MG63 (cell line): ENCODE measurements at regions not wholly inside any gene's neighbourhood (a gene's known extent, or its start where the extent isn't known, plus 50 kb on each side); places are given as distances from the start of the nearest gene placed in this dataset.

Experiments used
- DNase-seq: peaks from one replicate; pipeline ENCODE4 v3.0.0-alpha.2; 2020
- H3K27me3 ChIP-seq: fragments of 250-450 bp; sonication (Bioruptor Pico); 2 replicates; pipeline ENCODE4 v1.5.1; 2020; ENCODE audit warnings: mild to moderate bottlenecking, moderate library complexity
- H3K36me3 ChIP-seq: fragments of 250-450 bp; sonication (Bioruptor Pico); 2 replicates; pipeline ENCODE4 v1.5.1; 2020; ENCODE audit warnings: mild to moderate bottlenecking, moderate library complexity
- H3K4me3 ChIP-seq: fragments of 250-450 bp; sonication (Bioruptor Pico); 2 replicates; pipeline ENCODE4 v1.5.1; 2020; ENCODE audit warnings: mild to moderate bottlenecking, moderate library complexity
- H3K9me3 ChIP-seq: fragments of 250-450 bp; sonication (Bioruptor Pico); 2 replicates; pipeline ENCODE4 v1.5.1; 2020; ENCODE audit warnings: mild to moderate bottlenecking, moderate library complexity

DNA sequence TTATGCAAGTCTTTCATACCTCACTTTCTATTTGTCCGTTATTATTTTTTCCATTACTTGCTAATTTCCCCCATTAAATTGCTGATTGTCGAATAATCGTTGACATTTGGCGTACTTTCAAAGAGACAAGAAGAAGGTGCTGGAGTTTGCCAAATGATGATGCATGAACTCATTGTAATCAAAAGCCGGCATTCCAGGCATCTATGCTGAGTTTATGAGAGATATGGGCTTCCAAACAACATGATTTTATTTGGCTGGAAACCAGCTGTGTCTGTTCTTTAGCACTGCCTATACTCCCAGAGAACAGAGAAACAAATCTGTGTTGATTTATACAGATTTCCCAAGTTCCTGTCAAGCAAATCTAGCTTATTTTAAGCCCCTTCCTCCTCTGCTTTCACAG is 80.8 kb upstream of the RPS6KA3 start:
- H3K36me3 ChIP-seq, result no peaks in the 10 kb centered on the region
- H3K4me3 ChIP-seq, result no peak overlapping the region
- no peaks in the 10 kb centered on the region for H3K9me3 ChIP-seq
- no peaks in the 10 kb centered on the region for H3K27me3 ChIP-seq
- DNase-seq, result no peak

DNA sequence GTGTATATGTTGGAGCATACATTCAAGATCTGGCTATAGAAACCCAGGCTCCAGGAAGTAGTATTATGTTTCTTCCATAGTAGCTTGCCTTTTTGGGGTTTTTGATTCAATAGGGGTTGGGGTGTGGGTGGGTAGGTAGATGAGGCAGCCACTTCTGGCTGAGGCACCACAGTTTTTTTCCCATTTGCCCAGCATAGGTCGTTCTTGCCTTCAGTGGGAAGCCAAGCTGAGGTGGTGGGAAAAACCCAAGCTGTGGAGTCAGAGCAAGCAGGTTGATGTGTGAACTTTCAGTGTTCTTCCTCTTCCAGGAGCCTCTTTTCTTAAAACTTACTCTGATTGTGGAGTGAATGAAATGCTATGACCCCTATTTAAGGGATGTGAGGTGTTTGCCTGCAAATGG is 67.0 kb upstream of the RPS6KA3 start:
- H3K27me3 ChIP-seq, result no peaks in the 10 kb centered on the region
- H3K9me3 ChIP-seq, result no peaks in the 10 kb centered on the region
- no peak for DNase-seq
- H3K36me3 ChIP-seq, result no peaks in the 10 kb centered on the region
- no peak overlapping the region for H3K4me3 ChIP-seq

GRCh38 chrX:20330545-20330944 is 63.8 kb upstream of the RPS6KA3 start:
- H3K4me3 ChIP-seq, result no peak overlapping the region
- no peaks in the 10 kb centered on the region for H3K9me3 ChIP-seq
- H3K36me3 ChIP-seq, result no peaks in the 10 kb centered on the region
- no peaks in the 10 kb centered on the region for H3K27me3 ChIP-seq
- no peak for DNase-seq

DNA sequence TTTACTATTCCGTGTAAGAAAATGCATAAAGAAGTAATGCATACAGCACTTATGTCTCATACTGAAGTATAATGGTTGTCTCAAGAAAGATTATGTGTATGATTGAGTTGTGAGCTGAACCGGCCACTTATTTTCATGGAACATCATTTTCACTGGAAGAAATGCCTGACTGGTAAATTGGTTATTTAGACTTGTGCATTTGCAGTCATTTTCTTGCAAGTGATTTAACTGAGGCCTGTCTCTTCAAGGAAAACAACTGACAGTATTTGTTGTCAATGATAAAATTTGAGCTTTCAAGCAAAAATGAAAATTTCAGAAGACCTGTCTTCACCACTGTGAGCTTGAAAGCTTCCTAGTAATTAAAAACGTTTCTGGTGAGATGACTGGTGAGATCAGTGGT is 62.7 kb upstream of the RPS6KA3 start:
- Histone ChIP-seq H3K27me3 (no peaks in the 10 kb centered on the region), H3K9me3 (no peaks in the 10 kb centered on the region), H3K4me3 (no peak overlapping the region), H3K36me3 (no peaks in the 10 kb centered on the region)
- no peak for DNase-seq

- Histone ChIP-seq H3K9me3 (no peaks in the 10 kb centered on the region), H3K36me3 (no peaks in the 10 kb centered on the region), H3K4me3 (no peak overlapping the region), H3K27me3 (no peaks in the 10 kb centered on the region)
- no peak for DNase-seq
These were observed 59.2 kb upstream of the RPS6KA3 start for GRCh38 chrX:20325786-20326388.

- H3K36me3 ChIP-seq, result no peaks in the 10 kb centered on the region
- no peaks in the 10 kb centered on the region for H3K9me3 ChIP-seq
- H3K27me3 ChIP-seq, result no peaks in the 10 kb centered on the region
- no peak for DNase-seq
- H3K4me3 ChIP-seq, result no peak overlapping the region
These were observed 56.2 kb upstream of the RPS6KA3 start for GRCh38 chrX:20322887-20323286.

- peak overlapping the region; percentile 22 for H3K4me3 ChIP-seq
- no peaks in the 10 kb centered on the region for H3K36me3 ChIP-seq
These were observed 53.9 kb upstream of the RPS6KA3 start for GRCh38 chrX:20320461-20321159.

GRCh38 chrX:20319054-20319453 is 52.3 kb upstream of the RPS6KA3 start:
- no peaks in the 10 kb centered on the region for H3K9me3 ChIP-seq
- no peak for DNase-seq
- H3K27me3 ChIP-seq, result no peaks in the 10 kb centered on the region
- no peak overlapping the region for H3K4me3 ChIP-seq
- H3K36me3 ChIP-seq, result no peaks in the 10 kb centered on the region

More at GRCh38 chrX:20320461-20321159, 53.9 kb upstream of the RPS6KA3 start:
- no peaks in the 10 kb centered on the region for H3K27me3 ChIP-seq
- DNase-seq, result no peak
- H3K9me3 ChIP-seq, result no peaks in the 10 kb centered on the region

- Histone ChIP-seq H3K36me3 (no peaks in the 10 kb centered on the region), H3K4me3 (no peak overlapping the region), H3K27me3 (no peaks in the 10 kb centered on the region), H3K9me3 (no peaks in the 10 kb centered on the region)
- peak; percentile 1 for DNase-seq
These were observed 51.2 kb upstream of the RPS6KA3 start for GRCh38 chrX:20317873-20318272.
